A673 (cell line): ENCODE measurements at regions not wholly inside any gene's neighbourhood (a gene's known extent, or its start where the extent isn't known, plus 50 kb on each side); places are given as distances from the start of the nearest gene placed in this dataset.

Source experiments
- CTCF ChIP-seq: fragments of 300-800, 200-600 bp; sonication (generic); conservative IDR thresholded peaks from 2 replicates; pipeline ENCODE4 v1.5.1; 2017; ENCODE audit warnings: low read depth, mild to moderate bottlenecking, antibody characterized with exemption, low read length, moderate library complexity, mixed read lengths
- EZH2 ChIP-seq: fragments of 200-600 bp; sonication (generic); IDR thresholded peaks from 2 replicates; pipeline ENCODE4 v1.6.1; 2017; ENCODE audit warnings: borderline replicate concordance, low read depth, mild to moderate bottlenecking, mixed read lengths, antibody characterized with exemption, low read length; ENCODE audit not compliant: poor library complexity, severe bottlenecking

GRCh38 chr15:48005077-48005476 is 115.7 kb upstream of the SLC24A5 start:
- no peak for TF ChIP-seq CTCF
- TF ChIP-seq EZH2 = no peak
